T-cell (primary cell): ENCODE measurements at regions not wholly inside any gene's neighbourhood (a gene's known extent, or its start where the extent isn't known, plus 50 kb on each side); places are given as distances from the start of the nearest gene placed in this dataset.

Source experiments
- ATAC-seq, 4 experiments: fragments of 200-7000 bp in 3 of 4; fragments of 150-1000 bp in 1 of 4; cut with Tn5 transposase; replicated peaks in 1 of 4; 1 replicate in 3 of 4; 2 replicates in 1 of 4; pipeline ENCODE4 v1.10.0; 2021; ENCODE audit warnings: moderate library complexity in 3 of 4, mild to moderate bottlenecking in 2 of 4, moderate number of reproducible peaks in 1 of 4
- CTCF ChIA-PET, 2 donors: fragments of 300-600 bp; sonication (Branson Sonifier 250); formaldehyde crosslinking; loops; one replicate each; lab custom pipeline; 2022; ENCODE audit warnings: antibody characterized with exemption in 2 of 2; lab: Charles Lee
- POLR2A ChIA-PET, 2 donors: fragments of 300-600 bp; sonication (Branson Sonifier 250); formaldehyde crosslinking; loops; one replicate each; lab custom pipeline; 2022; ENCODE audit warnings: antibody characterized with exemption in 2 of 2; lab: Charles Lee
- DNase-seq, 35 experiments: peaks; one replicate each; pipeline versions ENCODE4 v3.0.0 to v3.0.0-alpha.2; 2013 to 2023
- H3K27ac ChIP-seq: one replicate; pipeline ENCODE4 v1.5.1; 2013; ENCODE audit warnings: low read length
- H3K27me3 ChIP-seq, 2 experiments: replicated peaks in 1 of 2; 1 replicate in 1 of 2; 2 replicates in 1 of 2; pipeline versions ENCODE4 v1.6.1 to v1.7.0; 2013; ENCODE audit warnings: low read length in 1 of 2, mixed read lengths in 1 of 2; ENCODE audit not compliant: control insufficient read depth in 2 of 2, insufficient read depth in 2 of 2; ENCODE audit errors: extremely low read depth in 1 of 2
- H3K36me3 ChIP-seq, 2 donors: 1 replicate in 1 of 2; 2 replicates in 1 of 2; pipeline versions ENCODE4 v1.6.1 to v1.7.0; 2013; ENCODE audit warnings: low read length in 1 of 2; ENCODE audit not compliant: control insufficient read depth in 2 of 2, insufficient read depth in 1 of 2; ENCODE audit errors: extremely low read depth in 1 of 2
- H3K4me1 ChIP-seq, 2 experiments: 1 replicate in 1 of 2; 2 replicates in 1 of 2; pipeline versions ENCODE4 v1.6.1 to v1.7.0; 2013; ENCODE audit warnings: low read length in 2 of 2, mixed read lengths in 1 of 2; ENCODE audit not compliant: insufficient read depth in 2 of 2, control insufficient read depth in 1 of 2; ENCODE audit errors: extremely low read depth in 1 of 2
- H3K4me3 ChIP-seq, 2 donors: 1 replicate in 1 of 2; 2 replicates in 1 of 2; pipeline versions ENCODE4 v1.5.1 to v1.7.0; 2013; ENCODE audit warnings: mild to moderate bottlenecking in 2 of 2, low read length in 1 of 2, moderate library complexity in 1 of 2; ENCODE audit not compliant: control insufficient read depth in 1 of 2; ENCODE audit errors: extremely low read depth in 1 of 2
- H3K9me3 ChIP-seq: 2 replicates; pipeline ENCODE4 v1.7.0; 2013
- H3K27ac Mint-ChIP-seq, 2 donors: one replicate each; pipeline ENCODE4 v1.8.0; 2020 to 2021; ENCODE audit warnings: mild to moderate bottlenecking in 2 of 2, mixed read lengths in 2 of 2
- H3K27me3 Mint-ChIP-seq, 2 donors: one replicate each; pipeline ENCODE4 v1.8.0; 2021 to 2022; ENCODE audit warnings: mixed read lengths in 2 of 2
- H3K36me3 Mint-ChIP-seq: one replicate; pipeline ENCODE4 v1.8.0; 2021; ENCODE audit warnings: mixed read lengths
- H3K4me1 Mint-ChIP-seq, 3 donors: one replicate each; pipeline ENCODE4 v1.8.0; 2020 to 2022; ENCODE audit warnings: mixed read lengths in 3 of 3, mild to moderate bottlenecking in 1 of 3
- H3K4me3 Mint-ChIP-seq, 3 donors: one replicate each; pipeline ENCODE4 v1.8.0; 2020 to 2022; ENCODE audit warnings: mild to moderate bottlenecking in 3 of 3, mixed read lengths in 3 of 3, moderate library complexity in 3 of 3
- H3K9me3 Mint-ChIP-seq, 3 donors: one replicate each; pipeline ENCODE4 v1.8.0; 2020 to 2022; ENCODE audit warnings: mixed read lengths in 3 of 3
- WGBS: methylation state at CpG from one replicate; pipeline ENCODE4 v1.1.5; 2013; ENCODE audit warnings: missing lambda C conversion rate; ENCODE audit not compliant: insufficient coverage; 5-methylcytosine and 5-hydroxymethylcytosine counted together

DNA sequence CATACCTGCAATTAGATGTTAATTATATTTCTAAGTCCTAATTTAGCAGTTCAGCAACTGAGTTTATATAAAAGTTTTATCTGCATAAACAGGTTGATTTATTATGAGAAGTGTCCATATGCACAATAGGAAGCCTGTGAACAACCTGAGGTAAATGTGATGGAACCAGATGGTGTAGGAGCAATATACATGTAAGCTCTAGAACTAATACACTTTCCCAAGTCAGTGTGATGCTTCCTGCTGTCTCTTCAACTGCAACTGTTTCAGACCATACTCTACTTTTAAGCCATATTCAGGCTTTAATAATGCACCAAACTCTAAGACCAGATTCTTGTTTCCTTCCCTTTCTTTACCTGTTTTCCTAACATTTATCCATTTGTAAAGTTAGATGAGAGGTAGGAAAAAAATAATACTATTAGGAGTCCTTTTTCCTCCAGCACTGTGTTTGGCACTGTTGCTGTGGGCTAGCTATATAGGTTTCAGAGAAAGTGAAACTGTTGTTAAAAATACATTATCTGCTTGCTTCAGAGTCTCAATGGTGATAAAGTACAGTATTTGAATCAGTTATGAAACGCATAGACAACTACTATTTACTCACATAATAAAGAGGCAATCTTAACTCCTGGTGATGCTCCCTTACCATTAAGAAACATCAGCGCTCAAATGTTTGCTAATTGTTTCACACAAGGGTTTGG, 1009.3 kb downstream of the GRIK2 start:
- Histone ChIP-seq H3K27me3 (no peaks in the 10 kb centered on the region), H3K36me3 (no peaks in the 10 kb centered on the region), H3K4me3 (no peak overlapping the region), H3K9me3 (no peaks in the 10 kb centered on the region), H3K4me1 (peaks cover 0 to 2% of the 10 kb centered on the region in 2 experiments), H3K27ac (no peak overlapping the region)
- H3K4me3 Mint-ChIP-seq = no peak overlapping the region
- ATAC-seq = no peak
- no peaks in the 10 kb centered on the region for H3K36me3 Mint-ChIP-seq
- ChIA-PET POLR2A (no interaction called here), CTCF (no interaction called here)
- H3K27ac Mint-ChIP-seq = no peak overlapping the region
- DNase-seq = no peak
- WGBS = no CpG with 5 or more reads among the region's 2 CpGs
- peaks cover 5 to 18% (median 10%) of the 10 kb centered on the region in 3 donors for H3K9me3 Mint-ChIP-seq
- H3K4me1 Mint-ChIP-seq = no peaks in the 10 kb centered on the region
- no peaks in the 10 kb centered on the region for H3K27me3 Mint-ChIP-seq

DNA sequence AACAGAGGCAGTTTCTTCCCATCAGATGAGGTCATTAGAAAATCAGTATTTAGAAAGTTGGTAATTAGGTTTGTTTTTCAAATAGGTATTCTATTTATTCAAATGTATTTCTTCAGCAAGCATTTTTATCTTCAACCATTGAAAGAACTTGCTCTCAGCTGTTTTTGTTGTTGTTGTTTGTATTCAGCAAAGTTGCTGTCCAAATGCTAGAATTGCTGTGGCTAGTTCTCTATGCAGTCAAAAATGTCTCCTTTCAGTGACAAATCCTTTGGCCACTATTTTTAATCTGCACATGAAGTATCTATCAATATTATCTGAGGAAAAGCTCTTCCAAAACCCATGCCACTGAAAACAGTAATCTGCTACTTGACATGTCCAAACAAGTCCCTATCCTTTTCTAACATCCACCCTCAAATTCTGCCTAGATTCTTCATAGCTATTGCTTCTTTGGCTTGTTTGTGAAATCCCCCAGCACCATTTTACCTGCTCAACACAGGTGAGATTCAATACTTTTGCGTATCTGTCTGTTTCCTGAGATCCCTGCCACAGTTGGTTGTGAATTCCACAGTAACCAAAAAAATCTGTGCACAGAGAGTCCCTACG, 1005.4 kb downstream of the GRIK2 start:
- Histone ChIP-seq H3K36me3 (no peaks in the 10 kb centered on the region), H3K4me1 (peaks cover 0 to 2% of the 10 kb centered on the region in 2 experiments), H3K4me3 (no peak overlapping the region), H3K9me3 (no peaks in the 10 kb centered on the region), H3K27me3 (no peaks in the 10 kb centered on the region), H3K27ac (no peak overlapping the region)
- ATAC-seq = no peak
- H3K36me3 Mint-ChIP-seq = no peaks in the 10 kb centered on the region
- no peak overlapping the region for H3K27ac Mint-ChIP-seq
- H3K9me3 Mint-ChIP-seq = peaks cover 0 to 24% (median 19%) of the 10 kb centered on the region in 3 donors
- no peak overlapping the region for H3K4me3 Mint-ChIP-seq
- POLR2A ChIA-PET = no interaction called here
- no peaks in the 10 kb centered on the region for H3K27me3 Mint-ChIP-seq
- 6% methylated on average over 2 of the region's 2 CpGs for WGBS
- CTCF ChIA-PET = no interaction called here
- DNase-seq = no peak
- no peaks in the 10 kb centered on the region for H3K4me1 Mint-ChIP-seq

DNA sequence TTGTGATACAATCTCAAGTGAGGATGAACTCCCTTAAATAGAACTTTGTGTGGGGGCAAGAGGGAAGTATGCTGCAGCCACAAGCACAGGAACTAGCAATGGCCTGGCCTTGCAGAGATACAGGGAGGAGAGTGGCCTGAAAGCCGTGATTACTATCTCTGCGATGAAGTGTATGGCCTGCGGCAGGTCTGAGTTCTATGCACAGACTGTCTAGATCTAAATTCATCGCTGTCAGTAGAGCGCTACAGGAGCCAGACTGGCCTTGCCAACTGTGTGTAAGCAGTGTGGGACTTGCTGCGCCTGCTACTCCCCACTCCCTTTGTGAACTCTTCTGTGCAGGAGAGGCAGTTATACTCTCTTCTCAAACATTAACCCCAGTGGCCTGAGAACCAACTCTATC, 997.0 kb downstream of the GRIK2 start:
- H3K27me3 Mint-ChIP-seq = no peaks in the 10 kb centered on the region
- POLR2A ChIA-PET = no interaction called here
- H3K4me1 Mint-ChIP-seq = no peaks in the 10 kb centered on the region

DNA sequence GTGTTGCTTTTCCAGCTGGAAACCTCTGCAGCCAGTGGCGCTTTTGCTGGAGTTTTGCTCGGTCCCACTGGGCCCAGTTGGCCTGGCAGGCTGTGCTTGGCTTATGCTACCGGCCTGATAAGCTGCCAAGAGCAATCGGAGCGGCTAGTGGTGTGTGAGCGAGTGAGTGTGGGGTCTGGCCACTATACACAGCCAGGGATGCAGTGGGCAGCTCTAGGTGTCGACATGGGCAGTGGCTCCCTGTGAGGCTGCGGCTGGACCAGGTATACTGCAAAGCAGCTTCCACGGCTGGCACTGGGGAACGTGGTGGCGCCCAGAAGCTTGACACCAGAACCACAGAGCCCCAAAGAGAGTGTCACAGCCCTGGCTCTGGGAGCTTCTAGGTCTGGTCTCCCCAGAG, 996.5 kb downstream of the GRIK2 start:
- H3K27ac ChIP-seq = no peak overlapping the region
- CTCF ChIA-PET = no interaction called here
- no peaks in the 10 kb centered on the region for H3K9me3 ChIP-seq
- no peaks in the 10 kb centered on the region for H3K36me3 Mint-ChIP-seq
- H3K4me1 Mint-ChIP-seq = no peaks in the 10 kb centered on the region
- ATAC-seq (no peak), DNase-seq (no peak)
- no peaks in the 10 kb centered on the region for H3K36me3 ChIP-seq
- H3K4me3 ChIP-seq = no peak overlapping the region
- H3K4me1 ChIP-seq = no peaks in the 10 kb centered on the region
- H3K4me3 Mint-ChIP-seq = no peak overlapping the region
- H3K27ac Mint-ChIP-seq = no peak overlapping the region
- POLR2A ChIA-PET = no interaction called here
- H3K27me3 ChIP-seq = no peaks in the 10 kb centered on the region
- peaks cover 10 to 20% (median 17%) of the 10 kb centered on the region in 3 donors for H3K9me3 Mint-ChIP-seq
- 89% methylated on average over 11 of the region's 11 CpGs for WGBS
- H3K27me3 Mint-ChIP-seq = no peaks in the 10 kb centered on the region

More for the DNA sequence above, 997.0 kb downstream of the GRIK2 start:
- Mint-ChIP-seq H3K9me3 (peaks cover 10 to 21% (median 17%) of the 10 kb centered on the region in 3 donors), H3K36me3 (no peaks in the 10 kb centered on the region), H3K4me3 (no peak overlapping the region), H3K27ac (no peak overlapping the region)
- ATAC-seq = no peak
- Histone ChIP-seq H3K4me1 (no peaks in the 10 kb centered on the region), H3K27me3 (no peaks in the 10 kb centered on the region), H3K36me3 (no peaks in the 10 kb centered on the region), H3K9me3 (no peaks in the 10 kb centered on the region), H3K4me3 (no peak overlapping the region), H3K27ac (no peak overlapping the region)
- WGBS = 13% methylated on average over 2 of the region's 6 CpGs
- CTCF ChIA-PET = no interaction called here
- no peak for DNase-seq

DNA sequence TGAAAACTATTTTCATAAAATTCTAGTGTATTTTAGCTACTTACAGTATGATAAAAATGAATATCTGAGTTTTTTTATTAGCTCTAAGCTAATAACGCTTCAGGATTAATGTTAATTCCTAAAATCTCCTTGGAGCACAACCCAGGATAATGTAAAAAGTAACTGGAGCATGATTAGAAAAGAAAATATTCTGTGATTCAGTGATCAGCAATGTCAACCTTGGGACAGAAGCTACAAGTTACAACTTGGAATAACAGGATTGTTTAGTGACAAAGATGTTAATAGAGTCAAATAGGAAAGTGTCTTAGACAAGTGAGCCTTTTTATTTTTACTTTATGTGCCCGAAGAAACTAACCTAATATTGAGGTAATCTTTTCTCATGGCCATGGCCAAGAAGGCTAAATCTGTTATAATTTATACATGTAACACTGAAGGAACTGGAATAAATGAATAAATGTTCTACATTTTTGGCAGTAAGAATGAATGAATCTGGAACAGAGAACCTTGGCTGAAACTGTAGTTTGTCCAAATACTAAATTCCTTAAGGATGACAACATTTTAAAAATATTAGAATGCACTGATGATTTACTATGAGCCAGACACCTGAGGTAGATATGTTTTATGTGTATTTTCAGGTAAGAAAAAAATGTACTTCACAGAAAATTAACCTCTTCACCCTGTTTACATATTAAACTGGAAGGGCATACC, 994.0 kb downstream of the GRIK2 start:
- H3K9me3 Mint-ChIP-seq = peaks cover 0 to 4% (median under 1%) of the 10 kb centered on the region in 3 donors
- no peaks in the 10 kb centered on the region for H3K4me1 Mint-ChIP-seq
- H3K4me3 ChIP-seq = no peak overlapping the region
- no peak overlapping the region for H3K4me3 Mint-ChIP-seq
- ATAC-seq (no peak), DNase-seq (no peak)
- H3K9me3 ChIP-seq = no peaks in the 10 kb centered on the region
- H3K27me3 Mint-ChIP-seq = no peaks in the 10 kb centered on the region
- no peaks in the 10 kb centered on the region for H3K36me3 ChIP-seq
- ChIA-PET CTCF (no interaction called here), POLR2A (no interaction called here)
- H3K27me3 ChIP-seq = no peaks in the 10 kb centered on the region
- no peaks in the 10 kb centered on the region for H3K36me3 Mint-ChIP-seq
- H3K27ac Mint-ChIP-seq = no peak overlapping the region
- H3K4me1 ChIP-seq = no peaks in the 10 kb centered on the region
- H3K27ac ChIP-seq = no peak overlapping the region
- no CpG with 5 or more reads among the region's 2 CpGs for WGBS

DNA sequence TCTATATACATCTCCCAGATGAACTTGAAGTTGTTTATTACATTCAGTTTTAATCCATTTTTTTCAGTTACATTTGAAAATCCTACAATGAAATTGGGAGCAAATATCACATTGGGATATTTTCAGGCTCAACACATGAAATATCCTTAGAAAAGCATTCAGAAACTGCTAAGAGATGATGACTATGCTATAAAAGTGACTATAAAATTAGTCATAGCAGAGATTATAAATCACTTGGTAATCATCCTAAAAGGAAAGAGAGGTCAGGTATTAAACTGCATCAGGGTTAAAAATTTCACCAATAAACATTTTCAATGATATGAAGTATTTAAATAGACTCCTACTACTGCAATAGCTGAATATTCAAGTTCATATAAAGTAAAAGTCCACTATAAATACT, 987.7 kb downstream of the GRIK2 start:
- DNase-seq (no peak), ATAC-seq (no peak)
- POLR2A ChIA-PET = no interaction called here
- H3K27me3 ChIP-seq = no peaks in the 10 kb centered on the region
- H3K36me3 ChIP-seq = no peaks in the 10 kb centered on the region
- Mint-ChIP-seq H3K36me3 (no peaks in the 10 kb centered on the region), H3K9me3 (peaks cover 2 to 5% (median 3%) of the 10 kb centered on the region in 3 donors), H3K27me3 (no peaks in the 10 kb centered on the region), H3K27ac (no peak overlapping the region), H3K4me1 (no peaks in the 10 kb centered on the region), H3K4me3 (no peak overlapping the region)
- CTCF ChIA-PET = no interaction called here
- no peaks in the 10 kb centered on the region for H3K4me1 ChIP-seq
- no peak overlapping the region for H3K4me3 ChIP-seq
- H3K27ac ChIP-seq = no peak overlapping the region
- no peaks in the 10 kb centered on the region for H3K9me3 ChIP-seq
